ENCODE measurements at regions not wholly inside any gene's neighbourhood (a gene's known extent, or its start where the extent isn't known, plus 50 kb on each side); places are given as distances from the start of the nearest gene placed in this dataset.

DNA sequence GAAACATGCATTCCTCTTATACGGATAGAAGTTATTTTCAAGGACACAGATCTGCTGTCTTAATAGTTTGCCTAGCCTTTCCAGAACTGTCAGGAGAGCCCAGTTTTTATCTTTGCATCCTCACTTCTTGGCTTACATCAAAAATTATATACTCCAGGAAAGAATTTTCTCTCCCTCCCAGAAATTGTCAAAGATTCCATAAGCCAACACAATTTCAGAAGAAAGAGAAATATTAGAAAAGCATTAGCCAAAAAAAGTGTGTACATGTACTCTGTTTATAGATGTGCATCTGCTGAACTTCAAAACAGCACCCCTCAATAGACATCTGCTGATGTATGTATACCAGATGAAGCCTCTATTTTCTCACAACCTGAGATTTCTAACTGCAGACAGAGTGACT lies 210.4 kb downstream of the METTL4 start:
- no peak for DNase-seq (ENCODE audit: low spot score)
- in situ Hi-C loops (cut with MboI; ENCODE audit: low pct_unique_long_range_greater_than_20kb, low sequenced_read_pairs, unreplicated experiment), result no loop called here

DNA sequence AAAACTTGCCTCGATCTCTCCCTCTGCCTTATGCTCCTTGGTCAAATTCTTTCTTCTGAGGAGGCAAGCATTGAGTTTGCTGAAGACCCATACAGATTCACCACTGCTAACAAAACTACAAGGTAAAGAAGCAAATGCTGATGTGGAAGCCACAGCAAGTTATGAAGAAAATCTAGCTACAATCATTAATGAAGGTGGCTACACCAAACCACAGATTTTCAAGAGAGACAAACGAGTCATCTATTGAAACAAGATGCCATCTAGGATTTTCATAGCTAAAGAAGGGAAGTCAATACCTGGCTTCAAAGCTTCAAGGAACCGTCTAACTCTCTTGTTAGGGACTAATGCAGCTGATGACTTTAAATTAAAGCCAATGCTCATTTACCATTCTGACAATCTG lies 203.2 kb downstream of the METTL4 start:
- no peak for DNase-seq (ENCODE audit: low spot score)
- TF ChIP-seq, protein P1, sequence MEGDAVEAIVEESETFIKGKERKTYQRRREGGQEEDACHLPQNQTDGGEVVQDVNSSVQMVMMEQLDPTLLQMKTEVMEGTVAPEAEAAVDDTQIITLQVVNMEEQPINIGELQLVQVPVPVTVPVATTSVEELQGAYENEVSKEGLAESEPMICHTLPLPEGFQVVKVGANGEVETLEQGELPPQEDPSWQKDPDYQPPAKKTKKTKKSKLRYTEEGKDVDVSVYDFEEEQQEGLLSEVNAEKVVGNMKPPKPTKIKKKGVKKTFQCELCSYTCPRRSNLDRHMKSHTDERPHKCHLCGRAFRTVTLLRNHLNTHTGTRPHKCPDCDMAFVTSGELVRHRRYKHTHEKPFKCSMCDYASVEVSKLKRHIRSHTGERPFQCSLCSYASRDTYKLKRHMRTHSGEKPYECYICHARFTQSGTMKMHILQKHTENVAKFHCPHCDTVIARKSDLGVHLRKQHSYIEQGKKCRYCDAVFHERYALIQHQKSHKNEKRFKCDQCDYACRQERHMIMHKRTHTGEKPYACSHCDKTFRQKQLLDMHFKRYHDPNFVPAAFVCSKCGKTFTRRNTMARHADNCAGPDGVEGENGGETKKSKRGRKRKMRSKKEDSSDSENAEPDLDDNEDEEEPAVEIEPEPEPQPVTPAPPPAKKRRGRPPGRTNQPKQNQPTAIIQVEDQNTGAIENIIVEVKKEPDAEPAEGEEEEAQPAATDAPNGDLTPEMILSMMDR (IDR thresholded peaks at IDR 0.05; ENCODE audit: extremely low read depth, insufficient read depth, missing control alignments), result no peak
- in situ Hi-C loops (cut with MboI; ENCODE audit: low pct_unique_long_range_greater_than_20kb, low sequenced_read_pairs, unreplicated experiment), result no loop called here

More for the DNA sequence above, 210.4 kb downstream of the METTL4 start:
- TF ChIP-seq, protein P1 (IDR thresholded peaks at IDR 0.05; ENCODE audit: extremely low read depth, insufficient read depth, missing control alignments), result no peak

DNA sequence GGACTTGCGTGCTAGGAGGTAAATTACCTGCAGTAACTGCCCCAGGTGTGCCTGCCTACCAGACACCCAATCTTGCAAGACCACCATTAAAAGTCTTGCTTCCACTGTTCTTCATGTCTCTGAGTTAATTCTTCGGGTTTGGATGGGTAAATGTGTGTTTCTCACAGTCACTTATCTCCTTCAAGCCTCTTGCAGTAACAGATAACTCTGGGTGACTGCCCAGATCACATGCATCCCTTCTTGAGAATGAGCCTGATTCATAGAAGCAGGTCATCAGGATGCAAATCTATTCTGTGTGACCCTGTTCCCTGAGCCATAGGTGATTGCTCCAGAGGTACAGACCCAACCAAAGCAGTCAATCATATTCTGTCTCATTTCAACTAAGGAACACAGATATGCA lies 194.6 kb downstream of the METTL4 start:
- no peak for DNase-seq (ENCODE audit: low spot score)
- in situ Hi-C loops (cut with MboI; ENCODE audit: low pct_unique_long_range_greater_than_20kb, low sequenced_read_pairs, unreplicated experiment), result no loop called here
- TF ChIP-seq, protein P1 (IDR thresholded peaks at IDR 0.05; ENCODE audit: extremely low read depth, insufficient read depth, missing control alignments), result no peak

DNA sequence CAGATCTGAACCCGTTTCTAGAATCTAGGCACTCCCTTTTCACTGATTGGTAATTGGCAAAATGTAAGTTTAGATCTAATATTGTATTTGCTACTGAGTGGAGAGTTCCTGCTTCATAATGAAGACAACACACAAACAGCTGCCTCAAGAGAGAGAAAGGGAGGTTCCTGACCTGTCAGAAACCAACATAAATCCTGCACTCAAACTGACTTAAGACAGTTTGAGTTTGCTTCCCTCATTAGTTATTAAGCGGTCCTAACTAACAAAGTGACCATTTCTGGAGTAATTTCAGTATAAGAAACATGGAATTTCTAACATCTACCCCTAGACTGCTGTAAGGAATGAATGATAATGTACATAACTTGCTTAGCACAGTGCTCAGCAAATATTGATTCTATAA lies 191.2 kb downstream of the METTL4 start:
- TF ChIP-seq, protein P1 (IDR thresholded peaks at IDR 0.05; ENCODE audit: extremely low read depth, insufficient read depth, missing control alignments), result no peak
- in situ Hi-C loops (cut with MboI; ENCODE audit: low pct_unique_long_range_greater_than_20kb, low sequenced_read_pairs, unreplicated experiment), result no loop called here
- DNase-seq (ENCODE audit: low spot score), result no peak

DNA sequence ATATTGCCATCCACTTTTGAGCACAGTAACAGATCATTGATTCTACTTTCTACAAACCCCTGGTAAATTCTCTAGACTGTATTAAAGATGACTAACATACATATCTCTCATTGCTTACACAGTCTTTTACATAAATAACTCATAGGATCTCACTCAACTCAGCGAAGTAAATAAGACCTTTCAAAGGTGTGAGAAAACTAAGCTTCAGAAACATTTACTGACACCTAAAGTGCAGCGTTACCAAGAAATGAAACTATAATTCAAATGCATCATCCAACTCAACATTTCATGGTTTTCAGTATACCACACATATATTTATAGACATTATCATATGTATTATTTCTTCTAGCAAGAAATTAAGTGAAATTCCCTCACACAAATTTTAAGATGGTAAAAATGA lies 189.8 kb downstream of the METTL4 start:
- TF ChIP-seq, protein P1 (IDR thresholded peaks at IDR 0.05; ENCODE audit: extremely low read depth, insufficient read depth, missing control alignments), result no peak
- in situ Hi-C loops (cut with MboI; ENCODE audit: low pct_unique_long_range_greater_than_20kb, low sequenced_read_pairs, unreplicated experiment), result no loop called here
- DNase-seq (ENCODE audit: low spot score), result no peak

DNA sequence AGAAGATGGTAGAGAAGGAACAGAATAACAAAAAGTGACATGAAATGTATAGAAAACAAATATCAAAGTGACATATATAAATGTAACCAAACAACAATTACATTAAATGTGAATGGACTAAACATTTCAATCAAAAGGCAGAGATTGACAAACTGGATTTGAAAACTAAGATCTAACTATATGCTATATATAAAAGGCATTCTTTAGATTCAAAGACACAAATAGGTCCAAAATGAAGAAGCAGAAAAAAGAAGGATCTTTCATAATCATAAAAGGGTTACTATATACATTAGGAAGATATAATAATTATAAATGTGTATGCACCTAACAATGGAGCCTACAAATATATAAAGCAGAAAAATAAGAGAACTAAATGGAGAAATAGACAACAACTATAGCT lies 183.7 kb downstream of the METTL4 start:
- in situ Hi-C loops (cut with MboI; ENCODE audit: low pct_unique_long_range_greater_than_20kb, low sequenced_read_pairs, unreplicated experiment), result no loop called here
- TF ChIP-seq, protein P1 (IDR thresholded peaks at IDR 0.05; ENCODE audit: extremely low read depth, insufficient read depth, missing control alignments), result no peak
- DNase-seq (ENCODE audit: low spot score), result no peak

DNA sequence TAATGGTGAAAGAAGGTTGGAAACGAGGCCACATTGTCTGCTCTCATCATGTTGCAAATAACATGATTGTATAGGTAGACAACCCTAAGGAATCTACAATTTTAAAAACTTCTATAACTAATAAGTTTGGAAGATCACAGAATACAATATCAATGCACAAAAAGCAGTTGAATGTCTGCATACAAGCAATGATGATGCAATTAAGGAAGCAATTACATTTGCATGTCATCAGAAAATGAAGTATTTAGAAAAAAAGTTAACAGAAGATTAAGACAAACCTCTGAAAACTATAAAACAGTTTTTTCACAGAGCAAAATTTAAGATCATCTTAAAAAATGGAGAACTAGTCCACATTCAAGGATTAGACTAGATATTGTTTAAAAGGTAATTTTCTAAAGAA lies 181.1 kb downstream of the METTL4 start:
- in situ Hi-C loops (cut with MboI; ENCODE audit: low pct_unique_long_range_greater_than_20kb, low sequenced_read_pairs, unreplicated experiment), result no loop called here
- no peak for DNase-seq (ENCODE audit: low spot score)
- TF ChIP-seq, protein P1 (IDR thresholded peaks at IDR 0.05; ENCODE audit: extremely low read depth, insufficient read depth, missing control alignments), result no peak

Measured in GM13977 (cell line).